HG03575 (cell line): ENCODE measurements at regions not wholly inside any gene's neighbourhood (a gene's known extent, or its start where the extent isn't known, plus 50 kb on each side); places are given as distances from the start of the nearest gene placed in this dataset.

Experiments used
- ATAC-seq: cut with Tn5 transposase; IDR thresholded peaks from one replicate; pipeline ENCODE4 v1.9.1; 2021; ENCODE audit not compliant: unreplicated experiment, insufficient number of reproducible peaks, low FRiP score; ENCODE audit errors: extremely low read depth

GRCh38 chr10:121240011-121240410 lies 358.2 kb downstream of the FGFR2 start:
- ATAC-seq: no peak

DNA sequence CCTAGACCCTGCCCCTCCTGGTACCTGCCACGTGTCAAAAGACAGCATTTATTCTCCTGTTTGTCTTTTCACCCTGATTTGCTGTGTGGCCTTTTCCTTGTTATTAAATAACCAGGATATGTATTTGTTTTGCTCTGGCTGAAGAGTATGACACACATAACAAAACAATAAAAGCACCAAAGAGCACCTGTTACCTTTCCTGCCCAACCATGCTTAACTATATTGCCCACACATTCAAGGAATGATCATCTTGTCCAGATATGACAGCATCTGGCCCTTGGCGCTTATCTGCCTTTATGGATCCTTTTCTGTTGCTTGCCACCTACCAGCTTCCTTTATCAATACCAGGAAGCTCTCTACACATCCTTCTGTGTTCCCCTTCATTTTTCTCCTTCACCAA lies 357.7 kb downstream of the FGFR2 start:
- no peak for ATAC-seq

DNA sequence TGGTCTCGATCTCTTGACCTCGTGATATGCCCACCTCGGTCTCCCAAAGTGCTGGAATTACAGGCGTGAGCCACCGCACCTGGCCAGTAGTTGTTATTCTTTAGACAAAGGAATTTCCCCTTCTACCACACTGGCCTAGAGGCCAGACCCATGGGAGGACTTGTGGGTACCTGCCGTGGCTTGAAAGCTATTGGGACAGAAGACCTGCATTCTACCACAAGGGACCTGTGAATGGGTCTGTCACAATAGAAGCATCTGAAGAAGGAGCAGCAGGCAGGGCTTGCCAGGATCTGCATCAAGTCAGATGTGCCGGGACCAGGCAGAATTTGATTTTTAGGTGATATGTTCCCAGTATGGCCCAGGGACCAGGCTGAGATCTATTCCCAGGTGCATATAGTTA lies 356.9 kb downstream of the FGFR2 start:
- no peak for ATAC-seq

DNA sequence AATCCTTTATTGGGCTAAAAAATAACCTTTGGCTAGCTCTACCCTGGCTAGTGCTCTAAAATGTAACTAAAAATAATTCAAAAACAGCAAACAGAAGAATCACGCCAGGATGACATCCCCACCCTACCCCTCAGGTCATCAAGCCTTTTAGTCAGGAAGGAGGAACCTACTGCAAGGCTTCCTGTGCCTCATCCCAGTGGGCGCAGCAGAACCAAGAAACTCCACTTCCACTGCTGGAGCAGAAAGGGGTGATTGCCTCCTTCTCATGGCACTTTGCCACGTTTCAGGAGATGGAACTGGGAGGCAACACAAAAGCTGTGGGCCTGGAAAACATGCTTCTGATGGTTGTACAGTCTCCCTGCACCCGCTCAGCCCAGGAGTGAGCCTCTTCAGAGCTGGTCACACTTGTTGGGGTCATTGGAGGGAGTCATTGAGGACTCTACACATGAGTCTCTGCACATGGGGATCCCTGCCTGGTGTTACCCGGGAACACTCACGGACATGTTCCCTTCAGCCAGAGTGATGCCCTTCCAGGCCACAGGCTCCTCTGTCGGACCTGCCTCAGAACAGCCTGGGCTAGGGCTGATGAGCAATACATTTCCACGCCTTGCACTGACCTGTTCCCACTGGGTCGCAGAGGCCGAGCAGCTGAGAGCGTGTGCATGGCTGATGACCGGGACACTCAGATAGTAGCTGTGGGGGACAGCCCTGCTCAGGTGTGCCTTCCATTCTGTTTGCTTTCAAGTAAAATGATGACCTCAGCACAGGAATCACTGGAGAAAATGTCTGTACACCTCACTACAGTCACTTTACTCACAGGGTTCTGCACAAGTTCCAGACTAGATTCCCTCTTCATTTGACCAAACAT lies 355.3 kb downstream of the FGFR2 start:
- no peak for ATAC-seq

- ATAC-seq: no peak
Measured at GRCh38 chr10:121243609-121244241, 354.5 kb downstream of the FGFR2 start.

GRCh38 chr10:121244818-121245217 lies 353.4 kb downstream of the FGFR2 start:
- ATAC-seq: no peak

DNA sequence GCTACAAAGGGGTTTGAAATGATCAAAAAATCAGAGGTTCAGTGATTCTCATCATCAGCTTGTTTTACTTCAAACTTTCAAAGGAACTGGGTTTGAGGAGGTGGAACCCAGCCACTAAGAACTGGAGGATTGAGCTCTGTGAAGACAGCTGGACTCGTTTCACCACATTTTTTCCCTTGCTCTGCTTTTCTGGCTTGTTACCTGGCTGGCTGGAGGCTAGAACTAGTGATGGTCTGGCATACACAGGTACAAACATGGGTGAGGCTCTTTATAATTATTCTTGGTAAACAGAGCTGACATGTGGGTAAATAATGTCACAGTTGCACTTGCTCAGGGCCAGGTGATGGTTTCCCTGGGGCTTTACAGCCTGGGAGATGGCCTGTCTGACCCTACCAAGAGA lies 352.5 kb downstream of the FGFR2 start:
- no peak for ATAC-seq

DNA sequence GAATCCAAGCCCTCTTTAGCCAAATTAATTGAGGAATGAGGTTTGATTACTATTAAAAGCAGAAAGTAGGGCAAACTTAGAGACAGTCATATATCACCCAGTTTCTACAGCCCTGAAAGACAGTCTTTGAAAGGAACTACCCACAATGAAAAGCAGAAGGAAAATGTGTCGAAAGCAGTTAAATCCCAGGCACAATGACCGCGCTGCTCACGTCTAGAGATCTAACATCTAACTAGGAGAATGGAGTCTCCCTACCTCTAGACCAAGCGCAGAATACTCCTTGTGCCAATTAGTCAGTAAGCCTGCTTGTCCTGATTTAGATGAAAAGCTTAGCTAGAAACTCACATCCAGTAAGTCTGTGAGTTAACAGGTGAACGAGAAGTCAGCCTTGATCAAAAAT lies 350.0 kb downstream of the FGFR2 start:
- no peak for ATAC-seq

- ATAC-seq: no peak
Measured at GRCh38 chr10:121250995-121251764, 347.1 kb downstream of the FGFR2 start.

- ATAC-seq: no peak
Measured at GRCh38 chr10:121252756-121253155, 345.5 kb downstream of the FGFR2 start.

DNA sequence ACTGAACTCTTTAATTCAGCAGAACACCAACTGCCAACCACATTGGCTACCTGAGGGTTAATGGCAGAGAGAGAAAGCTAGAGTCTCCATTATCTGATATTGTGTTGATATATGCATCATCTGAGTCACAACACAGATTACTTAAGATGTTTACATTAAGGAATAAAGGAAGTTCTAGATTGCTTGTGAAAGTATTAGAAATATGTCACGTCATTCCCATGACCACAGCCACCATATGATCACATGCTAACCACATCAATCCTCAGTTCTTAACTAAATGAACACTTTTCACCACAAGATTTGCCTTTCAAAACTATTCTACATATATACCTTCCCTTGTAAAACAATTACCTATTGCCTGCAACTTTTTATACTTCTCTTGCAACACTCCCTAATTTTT lies 337.9 kb downstream of the FGFR2 start:
- no peak for ATAC-seq

GRCh38 chr10:121261665-121262064 lies 336.6 kb downstream of the FGFR2 start:
- no peak for ATAC-seq

DNA sequence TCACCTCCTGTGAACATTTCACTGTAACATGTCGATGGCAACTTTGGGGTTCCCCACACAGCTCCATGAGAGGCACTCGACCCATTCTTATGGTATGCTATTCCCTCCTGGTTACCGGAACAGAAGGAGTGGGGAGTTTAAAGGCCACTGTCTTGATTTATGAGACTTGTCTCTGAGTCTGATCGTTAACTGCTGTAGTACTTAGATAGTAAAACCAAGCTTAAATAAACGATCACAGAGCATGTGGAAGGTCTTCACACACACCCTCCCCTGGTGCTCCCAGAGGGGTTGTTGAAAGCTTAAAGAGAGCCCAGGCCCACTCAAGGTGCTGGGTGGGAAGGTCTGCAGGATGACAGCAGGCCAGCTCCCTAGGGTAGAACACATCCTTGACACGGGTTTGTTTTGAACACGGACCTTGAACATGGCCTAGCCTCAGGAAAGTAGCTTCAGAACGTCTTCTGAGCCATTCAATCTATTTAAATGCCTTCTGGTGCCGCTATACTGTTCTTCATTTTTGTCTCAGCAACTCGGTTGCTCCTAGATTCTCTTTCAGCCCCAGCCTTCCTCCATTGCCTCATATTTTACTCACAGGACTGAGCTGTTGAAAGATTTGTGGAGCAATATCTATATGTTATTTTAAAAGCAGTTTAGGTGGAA lies 335.3 kb downstream of the FGFR2 start:
- no peak for ATAC-seq

- no peak for ATAC-seq
Measured at GRCh38 chr10:121263431-121263783, 334.8 kb downstream of the FGFR2 start.

GRCh38 chr10:121265360-121266123 lies 332.7 kb downstream of the FGFR2 start:
- ATAC-seq: no peak

DNA sequence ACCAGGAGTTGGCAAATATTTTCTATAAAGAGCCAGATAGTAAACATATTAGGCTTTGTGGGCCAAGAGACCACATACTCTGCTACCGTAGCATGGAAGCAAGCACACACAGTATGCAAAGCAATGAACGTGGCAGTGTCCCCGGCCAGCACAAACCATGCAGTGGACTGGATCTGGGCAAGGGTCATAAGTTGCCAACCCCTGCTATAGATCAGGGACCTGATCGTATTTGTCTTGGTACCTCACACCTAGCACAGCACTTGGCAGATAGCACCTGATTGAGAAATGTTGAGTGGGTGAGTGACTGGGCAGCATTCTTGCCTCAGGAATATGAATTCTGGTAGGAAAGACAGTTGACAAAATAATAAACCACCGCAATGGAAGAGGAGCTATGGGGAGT lies 331.9 kb downstream of the FGFR2 start:
- no peak for ATAC-seq

DNA sequence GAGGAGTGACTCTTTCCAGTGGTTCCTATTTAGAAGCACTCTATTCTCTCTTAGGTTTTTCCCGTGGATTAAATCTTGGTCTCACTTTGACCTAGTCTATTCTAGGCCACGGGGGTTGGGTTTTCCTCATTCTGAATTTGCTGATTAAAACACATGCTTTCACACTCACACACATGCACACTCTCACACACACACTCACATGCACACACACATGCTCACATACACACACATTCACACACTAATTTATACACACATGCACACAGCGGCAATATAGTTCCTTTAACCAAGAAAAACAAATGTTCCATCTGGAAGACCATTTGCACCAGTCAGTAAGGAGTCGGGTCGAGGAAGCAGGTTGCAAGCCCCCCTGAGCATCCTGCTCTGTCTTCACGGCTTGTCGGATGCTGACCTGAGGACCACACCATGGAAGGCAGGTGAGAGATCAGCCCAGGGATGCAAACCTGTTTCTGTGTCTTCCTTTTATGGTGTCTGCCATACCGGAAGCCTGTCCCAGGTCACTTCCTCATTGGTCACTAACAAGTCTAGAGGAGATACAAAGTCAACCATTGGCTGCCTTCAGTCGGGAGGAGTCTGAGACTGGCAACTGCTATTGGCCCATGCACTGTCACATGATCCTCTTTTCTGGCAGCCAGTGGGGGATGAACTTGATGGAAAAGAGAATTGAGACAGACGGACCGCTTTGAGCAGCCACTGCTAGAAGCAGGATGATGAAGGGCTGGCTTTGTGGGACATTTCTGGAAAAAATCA lies 330.8 kb downstream of the FGFR2 start:
- no peak for ATAC-seq

- no peak for ATAC-seq
Measured at GRCh38 chr10:121268363-121268762, 329.9 kb downstream of the FGFR2 start.
